ENCODE measurements at regions not wholly inside any gene's neighbourhood (a gene's known extent, or its start where the extent isn't known, plus 50 kb on each side); places are given as distances from the start of the nearest gene placed in this dataset.

DNA sequence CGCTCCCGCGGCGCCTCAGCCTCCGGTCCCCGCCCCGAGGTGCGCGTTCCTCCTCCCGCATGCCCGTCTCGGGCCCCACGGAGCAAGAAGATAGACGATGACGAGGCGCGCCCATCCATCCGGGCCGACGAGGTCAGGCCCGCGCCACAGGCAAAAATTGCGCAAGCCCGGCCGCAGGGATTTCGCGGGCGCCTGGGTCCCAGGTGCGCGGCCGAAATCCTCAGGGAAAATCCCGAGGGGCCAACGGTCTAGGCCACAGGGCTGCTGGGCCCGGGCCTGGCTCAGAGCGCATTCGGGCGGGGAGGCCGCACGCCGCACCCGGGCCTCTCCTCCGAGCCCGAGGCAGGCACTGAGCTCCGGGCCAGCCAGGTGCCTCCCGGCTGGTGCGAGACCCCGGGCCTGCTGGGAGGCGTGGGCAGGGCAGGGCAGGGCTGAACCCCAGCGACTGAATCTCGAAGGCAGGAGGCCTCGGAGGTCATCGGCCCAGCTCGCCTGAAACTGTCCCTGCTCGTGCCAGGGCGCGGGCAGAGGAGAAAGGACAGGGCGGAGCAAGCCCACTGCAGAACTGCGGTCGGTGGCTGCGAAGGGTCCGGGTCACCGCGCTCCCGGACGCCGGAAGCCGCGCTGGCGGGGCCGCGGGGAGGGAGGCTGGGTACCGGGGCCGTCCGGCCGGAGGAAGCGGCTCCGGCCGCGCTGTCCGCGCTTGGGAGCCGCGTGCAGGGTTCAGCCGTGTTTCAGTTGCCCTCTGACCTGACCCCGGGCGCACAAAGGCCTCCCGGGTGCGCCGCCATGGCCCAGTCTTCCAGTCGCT, 66.8 kb downstream of the FOXD1 start:
- ChIA-PET POLR2A (no interaction called here), CTCF (ENCODE audit: unreplicated experiment) (no interaction called here)
- Histone ChIP-seq H3K27ac (ENCODE audit: low read depth, low read length, poor library complexity, severe bottlenecking) (no peak overlapping the region), H3K9me2 (ENCODE audit: insufficient read depth, low read length) (no peaks in the 10 kb centered on the region), H3K4me2 (ENCODE audit: low read length) (no peak overlapping the region), H2AFZ (ENCODE audit: low read length) (no peak overlapping the region), H3K9me3 (ENCODE audit: low read length) (peaks cover 15% of the 10 kb centered on the region), H3K4me1 (ENCODE audit: insufficient read depth, low read length, poor library complexity, severe bottlenecking) (no peaks in the 10 kb centered on the region), H4K20me1 (ENCODE audit: insufficient read depth, low read length) (no peaks in the 10 kb centered on the region), H3K36me3 (ENCODE audit: insufficient read depth, low read length) (no peaks in the 10 kb centered on the region), H3K79me2 (ENCODE audit: insufficient read depth, low read depth, low read length) (no peaks in the 10 kb centered on the region), H3K4me3 (ENCODE audit: low read depth, low read length, poor library complexity, severe bottlenecking) (no peak overlapping the region)
- intact Hi-C loops (cut with micrococcal nuclease; ENCODE audit: unreplicated experiment), result no loop called here
- DNase-seq (ENCODE audit: low spot score), result no peak
- BruUV-seq (replicated peaks), result no TSS peak
- no peak for TF ChIP-seq EZH2phosphoT487 (IDR thresholded peaks at IDR 0.05; ENCODE audit: borderline replicate concordance, low read depth, low read length)
- TF ChIP-seq, protein P1, sequence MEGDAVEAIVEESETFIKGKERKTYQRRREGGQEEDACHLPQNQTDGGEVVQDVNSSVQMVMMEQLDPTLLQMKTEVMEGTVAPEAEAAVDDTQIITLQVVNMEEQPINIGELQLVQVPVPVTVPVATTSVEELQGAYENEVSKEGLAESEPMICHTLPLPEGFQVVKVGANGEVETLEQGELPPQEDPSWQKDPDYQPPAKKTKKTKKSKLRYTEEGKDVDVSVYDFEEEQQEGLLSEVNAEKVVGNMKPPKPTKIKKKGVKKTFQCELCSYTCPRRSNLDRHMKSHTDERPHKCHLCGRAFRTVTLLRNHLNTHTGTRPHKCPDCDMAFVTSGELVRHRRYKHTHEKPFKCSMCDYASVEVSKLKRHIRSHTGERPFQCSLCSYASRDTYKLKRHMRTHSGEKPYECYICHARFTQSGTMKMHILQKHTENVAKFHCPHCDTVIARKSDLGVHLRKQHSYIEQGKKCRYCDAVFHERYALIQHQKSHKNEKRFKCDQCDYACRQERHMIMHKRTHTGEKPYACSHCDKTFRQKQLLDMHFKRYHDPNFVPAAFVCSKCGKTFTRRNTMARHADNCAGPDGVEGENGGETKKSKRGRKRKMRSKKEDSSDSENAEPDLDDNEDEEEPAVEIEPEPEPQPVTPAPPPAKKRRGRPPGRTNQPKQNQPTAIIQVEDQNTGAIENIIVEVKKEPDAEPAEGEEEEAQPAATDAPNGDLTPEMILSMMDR (conservative IDR thresholded peaks at IDR 0.05; ENCODE audit: low read length), result no peak

DNA sequence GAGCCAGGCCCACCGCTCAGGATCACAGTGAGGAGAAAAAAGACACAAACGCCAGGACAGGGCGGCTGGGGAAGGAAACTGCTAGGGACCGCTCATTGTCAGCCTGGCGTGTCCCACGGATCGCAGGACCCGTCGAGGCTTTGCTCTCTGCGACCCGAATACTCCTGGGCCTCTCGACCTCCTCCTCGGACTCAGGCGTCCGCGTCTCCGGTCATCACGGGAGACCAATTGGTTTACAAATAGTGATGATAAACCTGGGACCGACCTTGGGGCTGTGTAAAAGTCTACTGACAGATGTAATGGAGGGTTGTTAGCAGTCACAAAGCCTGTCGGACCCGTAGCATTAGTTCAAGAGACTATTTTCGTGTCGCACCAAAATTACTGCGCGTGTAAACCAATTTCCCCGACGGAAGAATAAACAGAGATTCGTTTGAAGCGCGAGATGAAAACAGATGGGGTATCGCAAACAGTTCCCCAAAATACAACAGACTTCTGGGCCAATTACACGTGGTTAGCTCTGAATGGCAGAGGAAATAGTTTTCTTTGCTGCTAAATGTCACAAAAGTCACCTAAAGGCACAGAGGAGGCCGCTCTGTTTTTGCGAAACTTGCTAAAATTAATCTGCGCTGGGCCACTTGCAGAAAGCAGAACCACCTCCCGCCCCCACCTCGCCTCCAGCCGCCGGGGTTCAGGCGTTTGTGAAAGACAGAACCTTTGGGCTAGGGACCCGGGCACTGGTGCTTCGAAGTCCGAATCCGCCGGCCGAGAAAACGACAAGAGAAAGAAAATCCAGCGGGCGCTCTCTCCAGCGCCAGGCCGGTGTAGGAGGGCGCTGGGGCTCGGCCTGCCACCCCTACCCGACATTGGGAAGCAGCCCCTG, 67.6 kb downstream of the FOXD1 start:
- no peak for TF ChIP-seq EZH2phosphoT487 (IDR thresholded peaks at IDR 0.05; ENCODE audit: borderline replicate concordance, low read depth, low read length)
- TF ChIP-seq, protein P1 (conservative IDR thresholded peaks at IDR 0.05; ENCODE audit: low read length), result no peak
- ChIA-PET CTCF (ENCODE audit: unreplicated experiment) (no interaction called here), POLR2A (interaction anchor here (0.6 kb wide), 1 partner anchor 1638 kb away, joined by 3 read pairs; no protein-coding TSS in a partner anchor)
- no TSS peak for BruUV-seq (replicated peaks)
- H3K36me3 ChIP-seq (ENCODE audit: insufficient read depth, low read length), result no peaks in the 10 kb centered on the region
- H3K9me2 ChIP-seq (ENCODE audit: insufficient read depth, low read length), result no peaks in the 10 kb centered on the region
- no peak overlapping the region for H3K4me2 ChIP-seq (ENCODE audit: low read length)
- no peaks in the 10 kb centered on the region for H3K79me2 ChIP-seq (ENCODE audit: insufficient read depth, low read depth, low read length)
- intact Hi-C loops (cut with micrococcal nuclease; ENCODE audit: unreplicated experiment), result no loop called here
- H3K4me3 ChIP-seq (ENCODE audit: low read depth, low read length, poor library complexity, severe bottlenecking), result no peak overlapping the region
- H2AFZ ChIP-seq (ENCODE audit: low read length), result no peak overlapping the region
- H3K9me3 ChIP-seq (ENCODE audit: low read length), result peaks cover 15% of the 10 kb centered on the region
- no peaks in the 10 kb centered on the region for H4K20me1 ChIP-seq (ENCODE audit: insufficient read depth, low read length)
- DNase-seq (ENCODE audit: low spot score), result no peak
- no peak overlapping the region for H3K27ac ChIP-seq (ENCODE audit: low read depth, low read length, poor library complexity, severe bottlenecking)
- H3K4me1 ChIP-seq (ENCODE audit: insufficient read depth, low read length, poor library complexity, severe bottlenecking), result no peaks in the 10 kb centered on the region
